ENCODE measurements at regions not wholly inside any gene's neighbourhood (a gene's known extent, or its start where the extent isn't known, plus 50 kb on each side); places are given as distances from the start of the nearest gene placed in this dataset.

- no peak for DNase-seq
These were observed 628.7 kb upstream of the PIK3C3 start for GRCh38 chr18:41326311-41326710.

- no peak for DNase-seq
These were observed 630.1 kb upstream of the PIK3C3 start for GRCh38 chr18:41324934-41325333.

GRCh38 chr18:41324020-41324791, 630.8 kb upstream of the PIK3C3 start:
- no peak for DNase-seq

- DNase-seq = no peak
These were observed 632.0 kb upstream of the PIK3C3 start for GRCh38 chr18:41323044-41323443.

- no peak for DNase-seq
These were observed 634.9 kb upstream of the PIK3C3 start for GRCh38 chr18:41320100-41320499.

GRCh38 chr18:41315134-41315533, 639.9 kb upstream of the PIK3C3 start:
- DNase-seq = no peak

- no peak for DNase-seq
These were observed 643.2 kb upstream of the PIK3C3 start for GRCh38 chr18:41311571-41312547.

GRCh38 chr18:41297740-41298139, 657.3 kb upstream of the PIK3C3 start:
- DNase-seq = no peak

- DNase-seq = no peak
These were observed 685.7 kb upstream of the PIK3C3 start for GRCh38 chr18:41269294-41269693.

- no peak for DNase-seq
These were observed 686.8 kb upstream of the PIK3C3 start for GRCh38 chr18:41268271-41268670.

GRCh38 chr18:41266616-41267015, 688.4 kb upstream of the PIK3C3 start:
- no peak for DNase-seq

GRCh38 chr18:41266204-41266603, 688.8 kb upstream of the PIK3C3 start:
- DNase-seq = no peak

- no peak for DNase-seq
These were observed 690.0 kb upstream of the PIK3C3 start for GRCh38 chr18:41265047-41265446.

- DNase-seq = no peak
These were observed 691.1 kb upstream of the PIK3C3 start for GRCh38 chr18:41263956-41264355.

GRCh38 chr18:41262688-41263087, 692.3 kb upstream of the PIK3C3 start:
- DNase-seq = no peak

GRCh38 chr18:41244591-41245037, 710.4 kb upstream of the PIK3C3 start:
- no peak for DNase-seq

- no peak for DNase-seq
These were observed 717.7 kb upstream of the PIK3C3 start for GRCh38 chr18:41237317-41237716.

GRCh38 chr18:41231681-41232080, 723.4 kb upstream of the PIK3C3 start:
- no peak for DNase-seq

- DNase-seq = no peak
These were observed 727.0 kb upstream of the PIK3C3 start for GRCh38 chr18:41227993-41228392.

GRCh38 chr18:41226911-41227310, 728.1 kb upstream of the PIK3C3 start:
- no peak for DNase-seq

GRCh38 chr18:41226186-41226585, 728.8 kb upstream of the PIK3C3 start:
- DNase-seq = no peak

- no peak for DNase-seq
These were observed 738.6 kb upstream of the PIK3C3 start for GRCh38 chr18:41216341-41217003.

- DNase-seq = no peak
These were observed 747.3 kb upstream of the PIK3C3 start for GRCh38 chr18:41207706-41208105.

Measured in activated CD4-positive, alpha-beta T cell treated with anti-CD3 and anti-CD28 coated beads, Interleukin-2, amount 50 U/mL, for 48 hours (primary cell).